Epithelial cell of prostate (primary cell): ENCODE measurements at regions not wholly inside any gene's neighbourhood (a gene's known extent, or its start where the extent isn't known, plus 50 kb on each side); places are given as distances from the start of the nearest gene placed in this dataset.

ENCODE experiments used
- DNase-seq: peaks from one replicate; pipeline ENCODE4 v3.0.0-alpha.2; 2011; ENCODE audit warnings: low read depth, low spot score
- H3K27ac ChIP-seq: fragments of 450-650 bp; 2 replicates; pipeline ENCODE4 v1.5.1; 2017; ENCODE audit warnings: mild to moderate bottlenecking

- no peak for DNase-seq
- H3K27ac ChIP-seq = no peak overlapping the region
These were observed 715.7 kb upstream of the SORCS1 start for GRCh38 chr10:107880185-107880584.

DNA sequence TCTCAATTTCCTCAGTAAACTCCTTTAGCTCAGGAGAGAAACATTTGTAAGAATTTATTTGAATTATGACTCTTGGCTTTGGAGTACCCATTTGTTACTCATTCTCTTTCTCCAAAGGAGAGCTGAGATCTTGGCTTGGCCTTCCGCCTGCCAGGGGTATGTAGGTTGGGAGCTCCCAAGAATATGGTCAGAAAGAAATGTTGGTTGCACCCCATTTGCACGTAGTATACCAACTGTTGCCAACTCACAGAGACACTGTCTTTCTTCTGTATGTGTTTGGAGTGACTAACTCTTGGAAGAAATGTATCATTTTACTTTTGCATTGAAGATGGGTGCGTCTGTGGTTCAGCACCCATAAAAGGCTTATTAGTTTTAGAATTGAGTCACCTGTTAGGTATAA, 708.5 kb upstream of the SORCS1 start:
- H3K27ac ChIP-seq = no peak overlapping the region
- DNase-seq = no peak

- DNase-seq = no peak
- H3K27ac ChIP-seq = no peak overlapping the region
These were observed 701.2 kb upstream of the SORCS1 start for GRCh38 chr10:107865691-107866090.

DNA sequence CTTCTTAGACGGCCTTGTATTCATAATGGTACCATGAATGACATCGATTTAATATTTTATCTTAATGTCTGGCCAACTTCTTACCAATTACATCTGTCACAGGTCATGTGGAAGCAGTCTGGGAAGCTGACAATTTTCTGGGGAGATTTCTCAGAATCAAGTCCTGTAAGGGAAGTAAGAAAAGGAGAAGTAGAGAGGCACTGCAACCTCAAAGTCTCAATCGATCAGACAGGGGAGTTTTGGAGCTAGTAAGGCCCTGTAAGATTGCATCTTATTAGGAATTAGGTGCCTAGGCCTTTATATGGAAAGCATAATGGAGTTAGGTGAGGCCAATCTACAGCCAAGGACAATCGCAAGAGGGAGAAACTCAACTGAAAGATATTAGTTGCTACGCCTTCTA, 694.6 kb upstream of the SORCS1 start:
- no peak for DNase-seq
- H3K27ac ChIP-seq = no peak overlapping the region

GRCh38 chr10:107856047-107856315, 691.5 kb upstream of the SORCS1 start:
- no peak overlapping the region for H3K27ac ChIP-seq
- DNase-seq = no peak

DNA sequence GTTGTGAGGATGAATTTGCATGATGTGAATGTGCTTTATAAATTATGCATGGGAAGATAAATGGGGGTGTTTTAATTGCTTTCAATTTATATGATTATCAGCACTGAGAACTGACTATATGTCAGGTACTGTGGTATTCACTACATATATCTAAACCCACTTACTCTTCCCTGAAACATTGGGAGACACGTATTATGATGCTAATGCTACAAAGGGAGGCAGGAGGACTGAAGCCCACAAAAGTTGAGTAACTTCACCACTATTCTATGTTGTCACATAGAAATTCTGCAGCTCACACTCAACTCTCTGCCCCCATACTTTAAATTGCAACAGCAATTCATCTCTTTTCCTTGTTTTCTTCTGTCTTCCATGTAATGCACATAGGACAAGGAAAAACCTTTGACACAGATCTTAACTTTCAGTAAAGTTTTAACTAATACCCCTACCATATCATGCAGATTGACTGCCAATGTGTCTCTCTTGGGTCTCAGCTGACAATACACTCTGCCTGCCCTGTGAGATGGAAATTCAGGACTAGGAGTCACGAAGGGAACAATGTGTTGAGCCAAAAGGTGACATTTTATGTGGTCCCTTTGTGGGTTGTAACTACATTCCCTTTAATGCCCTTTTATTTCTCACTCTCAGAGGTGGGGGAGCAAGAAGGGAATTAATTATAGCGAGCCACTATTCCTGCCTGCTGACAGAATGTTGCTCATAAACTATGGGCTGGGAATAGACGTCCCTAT, 691.0 kb upstream of the SORCS1 start:
- H3K27ac ChIP-seq = no peak overlapping the region

GRCh38 chr10:107848726-107849360, 684.3 kb upstream of the SORCS1 start:
- no peak for DNase-seq
- no peak overlapping the region for H3K27ac ChIP-seq

More for the DNA sequence above, 691.0 kb upstream of the SORCS1 start:
- no peak for DNase-seq

GRCh38 chr10:107847620-107848019, 683.1 kb upstream of the SORCS1 start:
- DNase-seq = no peak
- no peak overlapping the region for H3K27ac ChIP-seq

- DNase-seq = no peak
- no peak overlapping the region for H3K27ac ChIP-seq
These were observed 670.2 kb upstream of the SORCS1 start for GRCh38 chr10:107834706-107835105.

- DNase-seq = no peak
- H3K27ac ChIP-seq = no peak overlapping the region
These were observed 667.3 kb upstream of the SORCS1 start for GRCh38 chr10:107831772-107832171.

- no peak overlapping the region for H3K27ac ChIP-seq
- DNase-seq = no peak
These were observed 664.7 kb upstream of the SORCS1 start for GRCh38 chr10:107829161-107829560.

DNA sequence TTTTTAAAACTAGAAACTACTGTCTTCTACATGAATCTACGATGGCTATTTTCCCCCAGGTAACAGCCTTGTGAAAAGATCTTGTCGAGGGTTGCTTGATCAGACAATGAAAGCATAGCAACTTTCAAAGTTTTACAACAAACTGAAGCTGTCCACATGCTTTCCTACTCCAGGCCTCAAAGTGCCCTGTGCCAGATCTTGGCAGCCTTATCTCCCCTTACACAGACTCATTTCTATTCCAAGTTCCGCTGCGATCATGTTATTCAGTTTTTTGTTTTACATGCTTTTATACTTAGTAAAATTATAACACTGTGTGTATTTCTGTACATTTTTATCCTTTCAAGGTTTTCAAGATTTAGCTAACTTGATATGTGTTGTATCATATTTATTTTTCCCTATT, 661.7 kb upstream of the SORCS1 start:
- no peak overlapping the region for H3K27ac ChIP-seq
- DNase-seq = no peak

DNA sequence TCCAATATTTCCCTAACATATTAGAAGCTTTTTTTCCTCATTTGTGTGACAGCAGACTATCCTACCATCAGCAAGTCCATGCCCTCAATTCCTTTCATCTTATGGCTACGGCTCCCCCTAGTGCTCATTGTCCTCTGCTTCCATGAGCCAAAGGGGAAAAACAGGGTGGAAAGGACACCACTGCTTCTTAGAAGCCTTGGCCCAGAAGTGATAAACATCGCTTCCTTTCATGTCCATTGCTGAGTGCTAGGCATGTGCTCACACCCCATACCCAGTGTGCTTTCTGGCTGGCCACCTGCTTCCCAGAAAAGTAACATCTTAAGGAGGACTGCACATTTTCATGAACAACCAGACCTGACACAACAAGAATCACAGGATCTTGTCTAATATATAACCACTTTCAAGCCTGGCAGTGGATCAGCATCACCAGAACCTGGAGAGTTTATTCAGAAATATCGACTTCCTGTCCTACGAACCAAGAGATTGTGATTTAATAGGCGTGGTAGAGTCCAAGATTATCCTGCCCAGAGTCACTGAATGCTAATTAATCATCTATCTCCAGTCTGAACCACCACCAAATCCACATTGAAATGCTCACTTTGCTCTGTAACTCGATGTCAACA, 650.5 kb upstream of the SORCS1 start:
- DNase-seq = no peak

DNA sequence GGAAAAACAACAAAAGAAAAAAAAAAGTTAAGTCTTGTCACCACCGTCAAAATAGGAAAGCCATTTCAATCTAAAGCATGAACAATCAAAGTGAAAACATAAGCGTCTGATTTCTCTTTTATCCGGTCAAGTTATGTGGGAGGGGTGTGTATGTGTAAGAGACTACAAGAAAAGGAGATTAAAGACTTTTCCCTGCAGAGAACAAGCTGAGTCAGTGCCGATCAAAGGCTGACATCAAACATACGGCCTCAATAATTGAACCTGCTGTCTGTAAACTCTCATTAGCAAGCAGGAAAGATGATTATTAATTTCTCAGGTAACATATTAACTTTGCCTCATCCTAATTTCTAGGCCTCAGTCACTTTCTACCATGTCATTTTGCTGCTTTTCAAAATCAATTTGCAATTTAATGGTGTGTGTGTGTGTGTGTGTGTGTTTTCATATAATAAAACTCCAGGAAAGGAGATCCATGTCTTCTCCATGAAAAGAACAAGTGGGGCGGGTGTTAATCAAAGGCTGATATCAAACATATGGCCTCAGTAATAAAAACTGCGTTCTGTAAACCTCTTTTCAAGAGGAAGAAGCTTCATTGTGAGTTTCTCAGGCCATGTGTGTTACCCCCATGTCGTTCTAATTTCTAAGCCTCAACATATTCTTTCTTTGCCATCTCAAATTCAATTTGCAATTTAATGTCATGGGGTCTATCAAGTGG, 649.1 kb upstream of the SORCS1 start:
- H3K27ac ChIP-seq = no peak overlapping the region
- DNase-seq = no peak

More for the DNA sequence above, 650.5 kb upstream of the SORCS1 start:
- no peak overlapping the region for H3K27ac ChIP-seq

GRCh38 chr10:107809889-107810288, 645.4 kb upstream of the SORCS1 start:
- DNase-seq = no peak
- H3K27ac ChIP-seq = no peak overlapping the region

DNA sequence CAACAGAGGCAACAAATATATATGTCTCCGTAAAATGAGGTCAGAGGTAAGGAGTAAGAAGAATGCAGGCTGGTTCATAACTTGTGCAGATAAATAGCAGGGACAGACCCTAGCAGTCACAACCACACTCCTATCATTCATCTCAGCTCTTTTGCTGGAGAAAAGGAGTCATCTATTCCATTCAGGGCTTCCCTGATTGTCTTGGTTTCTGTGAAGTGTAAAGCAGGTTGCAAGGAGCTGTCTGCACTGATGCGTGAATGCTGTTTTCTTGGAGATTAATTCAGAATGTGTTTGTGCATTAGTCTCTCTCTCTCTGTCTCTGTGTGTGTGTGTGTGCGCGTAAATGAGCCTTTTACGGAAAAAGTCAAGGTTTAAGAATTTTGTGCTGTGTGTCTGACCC, 643.3 kb upstream of the SORCS1 start:
- DNase-seq = no peak
- no peak overlapping the region for H3K27ac ChIP-seq

DNA sequence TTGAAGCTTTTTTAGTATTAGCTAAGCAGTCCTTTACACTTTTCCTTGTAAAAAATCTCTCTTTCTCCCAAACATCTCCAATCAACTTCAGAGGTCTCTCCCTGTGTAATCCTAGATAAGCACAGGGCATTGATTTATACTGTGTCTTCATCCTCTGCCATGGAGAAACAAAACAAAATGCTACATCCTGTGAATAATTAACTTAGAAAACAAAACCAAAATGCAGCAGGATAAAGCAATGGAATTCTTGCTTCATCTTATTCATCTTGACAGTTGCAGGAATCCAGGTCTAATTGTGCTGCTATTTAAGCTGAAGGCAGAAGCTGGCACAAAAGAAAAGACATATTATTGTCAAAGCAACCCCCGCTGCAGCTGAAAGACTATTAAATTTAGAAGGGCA, 641.5 kb upstream of the SORCS1 start:
- H3K27ac ChIP-seq = no peak overlapping the region
- DNase-seq = no peak

GRCh38 chr10:107803546-107803945, 639.0 kb upstream of the SORCS1 start:
- DNase-seq = no peak
- H3K27ac ChIP-seq = no peak overlapping the region

DNA sequence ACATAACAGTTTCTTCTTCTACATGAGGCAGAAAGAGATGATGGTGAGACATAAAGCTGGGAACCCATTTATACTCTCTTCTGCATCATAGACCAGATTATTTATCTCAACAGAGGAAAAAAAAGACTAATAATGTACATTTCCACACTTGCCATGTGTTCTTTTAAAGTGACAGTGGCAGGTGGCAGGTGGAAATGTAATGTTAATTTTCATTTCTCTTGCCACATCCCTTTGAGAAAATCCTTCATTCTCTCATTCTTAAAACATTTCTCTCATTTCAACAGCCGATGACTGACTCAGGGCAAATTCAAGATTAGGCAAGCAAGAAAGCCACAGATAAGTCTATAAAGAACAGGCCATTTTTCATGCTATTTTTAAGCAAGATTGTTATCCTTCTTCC, 635.6 kb upstream of the SORCS1 start:
- DNase-seq = no peak
- no peak overlapping the region for H3K27ac ChIP-seq

DNA sequence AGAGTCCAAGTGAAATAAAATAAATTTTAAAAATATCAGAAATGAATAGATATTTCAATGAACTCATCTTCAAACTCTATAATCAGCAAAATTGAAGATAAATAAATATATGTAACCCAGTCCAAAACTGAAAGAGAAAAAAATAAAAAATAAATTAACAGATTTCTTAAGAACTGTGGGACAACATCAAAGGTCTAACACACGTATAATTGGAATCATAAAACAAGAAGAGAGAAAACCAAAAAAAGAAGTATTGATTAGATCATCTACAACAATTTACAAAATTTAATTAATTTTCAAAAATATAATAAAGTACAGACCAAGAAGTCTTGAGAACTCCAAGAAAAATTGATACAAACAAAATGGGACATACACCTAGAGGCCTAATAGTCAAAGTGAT, 625.8 kb upstream of the SORCS1 start:
- H3K27ac ChIP-seq = no peak overlapping the region

DNA sequence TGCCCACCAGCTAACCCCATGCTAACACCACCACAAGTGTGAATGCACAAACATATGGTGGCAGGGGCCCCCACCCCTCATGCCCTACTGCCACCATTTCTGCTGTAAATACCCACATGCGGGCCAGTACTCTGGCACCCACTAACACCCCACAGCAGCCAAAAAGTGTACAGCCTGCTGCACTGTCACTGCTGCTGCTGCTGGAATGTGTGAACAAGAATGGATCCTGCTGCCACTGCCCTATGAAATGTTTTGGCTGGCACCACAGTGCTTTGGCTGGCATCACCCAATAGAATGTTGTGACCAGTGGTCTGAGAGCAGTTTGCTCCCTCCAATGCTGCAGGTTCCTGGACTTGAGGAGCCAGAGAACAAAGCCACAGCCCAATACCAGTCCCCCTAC, 606.6 kb upstream of the SORCS1 start:
- no peak for DNase-seq
- H3K27ac ChIP-seq = no peak overlapping the region

More for the DNA sequence above, 625.8 kb upstream of the SORCS1 start:
- DNase-seq = no peak
